ENCODE measurements at regions not wholly inside any gene's neighbourhood (a gene's known extent, or its start where the extent isn't known, plus 50 kb on each side); places are given as distances from the start of the nearest gene placed in this dataset.

DNA sequence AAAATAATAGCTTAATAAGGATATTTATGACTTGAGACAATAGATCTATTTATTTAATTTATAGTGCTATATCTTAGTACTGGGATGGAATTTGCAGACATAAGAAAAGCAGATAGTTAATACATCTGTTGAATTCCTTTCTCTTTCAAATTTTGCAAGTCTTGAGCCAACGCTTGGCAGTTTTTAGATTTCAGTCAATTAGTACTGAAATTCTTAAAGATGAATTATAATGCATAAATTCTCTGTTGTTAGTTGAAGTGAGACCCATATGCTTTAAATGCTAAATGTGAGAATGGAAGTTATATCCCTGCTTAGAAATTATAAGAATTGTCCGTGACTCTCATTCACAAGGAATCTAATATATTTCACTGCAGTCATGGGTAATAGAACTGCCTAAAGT lies 225.1 kb upstream of the ADGRB3 start:
- Histone ChIP-seq H3K4me3 (no peak overlapping the region), H3K27ac (no peak overlapping the region)

DNA sequence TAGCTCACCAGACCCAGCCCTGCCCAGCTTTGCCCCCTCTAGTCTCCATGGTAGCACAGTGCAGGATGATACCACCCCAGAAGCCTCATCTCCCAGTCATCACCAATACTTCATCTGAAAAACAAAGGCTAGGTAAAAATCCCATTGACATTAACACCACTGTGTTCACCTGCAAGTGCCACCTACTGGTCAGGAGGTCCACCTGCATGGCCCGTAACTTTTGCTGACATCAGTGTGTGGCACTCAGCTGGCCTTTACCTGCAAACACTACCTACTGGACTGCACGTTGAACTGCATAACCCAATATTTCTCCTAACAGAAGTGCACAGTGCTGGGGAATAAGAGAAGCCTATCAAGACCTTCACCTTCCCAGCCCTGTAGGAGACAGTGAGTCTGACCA lies 234.7 kb upstream of the ADGRB3 start:
- no peak overlapping the region for H3K27ac ChIP-seq
- no peak overlapping the region for H3K4me3 ChIP-seq

DNA sequence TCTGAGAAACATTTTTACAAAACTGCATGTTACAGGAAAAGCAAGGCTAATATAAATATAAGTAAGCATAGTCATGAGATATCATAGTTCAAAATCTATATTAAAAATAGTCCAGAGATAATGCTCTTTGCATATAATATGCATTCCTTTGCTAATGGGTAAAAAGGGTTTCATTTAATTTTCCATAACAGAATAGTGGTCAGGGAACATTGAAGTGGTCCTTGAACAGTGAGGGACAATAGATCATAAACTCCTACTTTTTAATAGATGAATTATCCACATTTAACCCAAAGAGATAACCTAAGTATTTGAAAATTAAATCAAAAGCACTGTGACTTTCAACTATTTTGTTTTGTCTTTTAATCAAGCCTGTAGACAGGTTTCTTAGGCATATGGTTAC lies 243.1 kb upstream of the ADGRB3 start:
- no peak overlapping the region for H3K27ac ChIP-seq
- no peak overlapping the region for H3K4me3 ChIP-seq

DNA sequence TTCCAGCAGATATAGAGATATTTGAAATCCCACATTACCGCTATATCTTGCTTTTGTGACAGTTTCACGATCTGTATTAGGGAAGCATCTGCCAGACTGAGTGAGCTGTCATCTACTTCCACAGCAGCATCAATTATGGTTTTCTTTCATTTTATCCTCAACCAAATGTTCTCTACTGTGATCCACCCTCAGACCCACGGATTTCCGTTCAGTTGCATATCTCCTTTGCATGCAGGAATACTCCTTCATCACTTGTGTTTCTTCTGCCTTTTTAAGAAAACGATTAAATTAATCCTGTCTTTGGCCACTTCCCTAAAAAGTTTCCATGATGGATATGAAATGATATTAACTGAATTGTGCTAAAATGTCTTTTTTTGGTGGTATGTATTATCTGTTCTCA lies 262.1 kb upstream of the ADGRB3 start:
- no peak overlapping the region for H3K4me3 ChIP-seq
- H3K27ac ChIP-seq = no peak overlapping the region

DNA sequence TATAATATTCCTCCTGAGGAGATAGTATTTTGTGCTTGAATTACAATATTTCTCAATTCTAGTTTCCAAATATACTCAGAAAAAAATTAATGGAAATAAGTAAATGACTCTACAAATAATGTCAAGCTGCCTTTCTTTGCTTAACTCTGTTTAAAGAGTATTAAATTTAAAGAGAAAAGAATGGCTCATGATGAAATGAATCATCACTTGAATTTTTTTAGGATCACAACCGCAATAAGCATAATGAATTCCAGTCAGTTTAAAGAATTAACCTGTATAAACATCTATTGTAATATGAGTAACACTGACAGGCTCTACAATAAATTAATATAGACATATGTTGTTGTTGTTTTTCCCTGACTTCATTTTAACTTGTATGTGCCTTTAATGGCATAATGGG lies 266.2 kb upstream of the ADGRB3 start:
- no peak overlapping the region for H3K4me3 ChIP-seq
- no peak overlapping the region for H3K27ac ChIP-seq

DNA sequence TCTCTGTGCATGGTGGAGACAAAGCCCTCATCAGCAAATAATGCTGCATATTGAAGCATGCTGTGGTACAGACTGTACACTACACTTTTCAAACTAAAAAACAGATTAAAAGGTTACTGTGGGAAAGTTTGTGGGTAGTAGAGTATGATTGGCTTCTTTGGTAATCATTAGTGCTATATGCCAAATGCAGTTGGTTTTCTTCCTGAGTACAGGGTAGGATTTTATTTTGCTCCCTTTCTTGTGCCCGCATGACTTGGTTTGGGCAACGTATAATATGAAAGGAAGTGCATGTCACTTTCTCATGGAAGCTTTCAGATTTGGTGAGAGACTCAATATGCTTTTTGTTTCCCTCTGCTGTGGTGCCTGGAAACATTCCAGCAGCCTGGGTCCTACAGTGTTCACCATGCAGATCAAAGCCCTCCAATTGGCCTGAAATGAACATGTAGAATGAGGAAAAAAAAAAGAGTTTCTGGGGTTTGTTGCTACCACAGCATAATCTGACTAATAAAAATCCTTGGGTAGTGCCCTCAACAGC lies 270.7 kb upstream of the ADGRB3 start:
- no peak overlapping the region for H3K4me3 ChIP-seq
- H3K27ac ChIP-seq = no peak overlapping the region

DNA sequence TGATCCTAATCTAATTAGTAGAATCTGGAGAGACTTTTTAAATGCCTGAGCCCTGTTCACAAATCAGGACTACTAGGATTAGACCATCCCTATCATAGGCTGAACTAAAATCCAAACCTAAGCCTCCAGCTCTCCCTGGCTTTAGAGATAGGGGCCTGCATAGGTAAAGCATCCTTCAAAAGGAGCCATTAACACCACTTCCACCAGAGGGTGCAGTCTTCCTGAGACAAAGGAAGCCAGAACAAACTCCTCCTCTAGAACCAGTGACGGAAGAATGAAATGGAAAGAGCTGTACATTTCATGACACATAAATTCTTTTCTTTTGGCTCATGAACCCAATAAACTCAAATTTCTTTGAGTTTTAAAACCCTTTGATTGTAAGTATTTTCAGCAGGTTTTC lies 291.2 kb upstream of the ADGRB3 start:
- Histone ChIP-seq H3K4me3 (no peak overlapping the region), H3K27ac (no peak overlapping the region)

DNA sequence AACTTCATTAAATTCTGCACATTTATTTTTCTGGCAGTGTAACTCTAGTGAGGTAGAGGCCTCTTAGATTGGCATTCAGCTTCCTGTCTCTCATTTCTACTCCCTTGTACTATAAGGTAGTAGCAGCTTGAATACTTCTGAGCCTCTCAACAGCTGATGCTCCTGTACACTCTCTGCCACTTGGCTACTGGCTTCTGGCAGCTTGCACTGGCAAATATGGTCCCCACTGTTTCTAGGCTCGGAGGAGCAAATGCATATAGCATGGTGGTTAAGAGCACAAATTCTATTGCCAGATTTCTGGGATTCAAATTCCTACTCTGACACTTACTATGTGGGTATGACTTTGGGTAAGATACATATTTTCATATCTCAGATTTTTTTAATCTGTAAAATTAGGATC lies 292.8 kb upstream of the ADGRB3 start:
- no peak overlapping the region for H3K27ac ChIP-seq
- no peak overlapping the region for H3K4me3 ChIP-seq

DNA sequence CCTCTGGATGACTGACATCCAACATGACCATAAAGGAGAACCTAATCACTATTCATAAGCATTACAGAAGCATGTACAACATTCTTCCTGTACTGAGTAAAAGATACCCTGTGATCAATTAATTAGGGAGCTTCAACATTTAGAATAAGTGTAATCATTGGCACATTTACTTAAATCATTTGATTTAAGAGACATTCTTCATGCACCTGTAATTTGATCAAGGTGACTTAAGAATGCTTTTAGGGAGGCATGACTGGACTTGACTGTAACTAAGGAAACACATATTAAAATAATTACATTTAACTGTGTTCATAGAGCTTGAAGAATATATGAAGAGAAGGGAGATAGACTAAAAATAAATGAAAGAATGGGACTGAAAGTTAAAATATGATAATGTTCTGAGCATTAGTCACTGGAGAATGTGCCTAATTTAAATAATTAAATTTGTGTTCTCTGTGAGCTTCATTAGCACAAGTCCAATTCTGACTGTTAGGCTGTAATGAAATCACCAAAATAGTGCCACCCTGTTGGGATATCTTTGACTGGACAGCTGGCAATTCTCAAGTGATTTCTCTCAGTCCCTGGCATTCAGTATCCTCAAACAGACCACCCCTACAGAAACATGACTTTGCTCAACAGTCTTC lies 295.5 kb upstream of the ADGRB3 start:
- Histone ChIP-seq H3K27ac (no peak overlapping the region), H3K4me3 (no peak overlapping the region)

DNA sequence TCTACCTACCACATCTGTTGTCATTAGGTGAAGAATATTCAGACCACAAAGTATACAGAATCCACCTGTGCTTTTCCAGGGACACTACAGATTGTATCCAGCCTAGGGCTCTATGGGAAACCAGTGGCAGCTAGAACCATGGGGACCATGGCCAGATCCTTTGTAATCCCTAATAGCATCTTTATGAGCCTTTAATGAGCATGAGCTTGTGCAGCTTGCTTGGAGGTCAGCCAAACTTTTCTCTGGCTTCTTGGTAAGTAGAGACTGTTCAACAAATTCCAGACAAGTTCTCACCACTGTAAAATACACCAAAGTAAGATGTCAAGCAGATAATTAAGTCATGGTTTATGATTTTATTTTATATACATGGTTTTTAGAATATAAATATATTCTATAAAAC lies 301.6 kb upstream of the ADGRB3 start:
- no peak overlapping the region for H3K27ac ChIP-seq
- H3K4me3 ChIP-seq = no peak overlapping the region

DNA sequence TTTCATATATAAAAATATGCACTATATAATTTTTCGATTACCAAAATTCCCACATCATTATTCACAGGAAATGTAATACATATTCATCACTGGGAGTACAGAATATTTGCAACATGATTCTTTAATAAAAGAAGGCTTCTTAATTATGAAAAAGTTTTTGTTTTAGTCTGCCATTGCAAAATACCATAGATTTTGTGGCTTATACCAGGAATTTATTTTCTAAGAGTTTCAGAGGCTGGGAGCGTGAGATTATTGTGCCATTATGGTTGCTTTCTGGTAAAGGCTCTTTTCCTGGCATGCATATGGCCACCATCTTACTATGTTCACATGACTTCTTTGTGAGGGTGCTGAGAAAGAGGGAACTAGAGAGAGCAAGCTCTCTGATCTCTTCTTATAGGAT lies 306.9 kb upstream of the ADGRB3 start:
- H3K27ac ChIP-seq = no peak overlapping the region
- no peak overlapping the region for H3K4me3 ChIP-seq

DNA sequence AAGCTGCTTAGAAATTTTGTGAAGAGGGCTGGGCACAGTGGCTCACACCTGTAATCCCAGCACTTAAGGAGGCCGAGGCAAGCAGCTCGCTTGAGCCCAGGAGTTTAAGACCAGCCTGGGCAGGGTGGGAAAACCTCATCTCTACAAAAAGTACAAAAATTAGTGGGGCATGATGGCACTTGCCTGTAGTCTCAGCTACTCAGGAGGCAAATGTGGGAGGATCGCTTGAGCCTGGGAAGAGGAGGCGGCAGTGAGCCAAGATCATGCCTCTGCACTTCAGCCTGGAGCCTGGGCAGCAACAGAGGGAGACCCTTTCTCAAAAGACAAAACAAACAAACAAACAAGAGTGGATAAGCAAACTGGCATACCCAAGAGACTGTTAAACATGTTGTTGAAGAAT lies 308.3 kb upstream of the ADGRB3 start:
- no peak overlapping the region for H3K27ac ChIP-seq
- H3K4me3 ChIP-seq = no peak overlapping the region

DNA sequence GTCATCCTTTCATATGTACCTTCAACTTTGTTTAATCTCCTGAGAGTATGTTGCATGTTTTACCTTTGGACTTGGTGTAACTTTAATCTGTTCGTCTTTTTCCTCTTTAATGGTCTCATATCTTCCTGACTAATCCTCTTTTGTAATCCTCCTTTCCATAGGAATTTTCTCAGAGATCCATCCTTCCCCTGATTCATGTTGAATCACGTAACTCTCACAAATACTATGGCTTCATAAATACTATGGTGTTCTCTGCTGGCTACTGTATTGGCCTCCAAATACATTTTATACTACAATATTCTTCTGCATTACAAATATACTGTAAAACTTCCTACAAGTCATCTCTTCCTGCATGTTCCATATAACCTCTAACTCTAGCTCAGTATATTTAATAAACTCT lies 317.7 kb upstream of the ADGRB3 start:
- H3K4me3 ChIP-seq = no peak overlapping the region
- no peak overlapping the region for H3K27ac ChIP-seq

DNA sequence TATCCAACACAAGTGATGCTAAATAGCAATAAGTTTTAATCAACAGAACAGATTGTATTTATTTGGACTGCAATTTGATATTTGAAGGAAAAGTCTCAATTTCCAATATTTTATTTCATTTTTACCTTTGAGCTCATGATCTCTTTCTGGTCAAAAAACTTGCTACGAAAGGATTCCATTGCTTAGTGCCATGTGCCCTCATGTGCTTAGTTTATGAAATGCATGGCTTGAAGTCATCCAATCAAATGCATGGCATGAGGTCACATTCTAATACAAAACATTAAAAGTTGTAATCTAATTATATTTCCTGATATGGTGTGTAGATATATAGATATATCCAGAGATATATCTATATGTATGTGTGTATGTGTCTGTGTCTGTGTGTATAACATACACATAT lies 321.2 kb upstream of the ADGRB3 start:
- Histone ChIP-seq H3K27ac (no peak overlapping the region), H3K4me3 (no peak overlapping the region)

DNA sequence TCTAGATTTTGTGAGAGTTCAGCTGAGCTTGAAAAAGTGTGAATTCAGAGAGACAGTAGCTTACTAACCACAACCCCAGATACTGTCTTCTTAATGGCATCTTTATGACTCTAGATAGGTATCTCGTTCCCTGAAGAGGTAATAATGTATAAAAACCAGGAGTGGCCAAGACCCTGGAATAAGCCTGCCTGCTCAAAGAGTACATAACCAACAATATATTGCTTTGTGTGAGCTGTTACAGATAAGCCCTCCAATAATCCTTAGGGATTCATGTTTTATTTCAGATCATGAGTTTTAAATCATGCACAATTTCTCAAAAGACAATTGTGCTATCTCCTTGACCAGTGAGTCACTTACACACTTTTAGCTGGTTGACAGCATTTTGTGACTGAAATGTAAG lies 327.8 kb upstream of the ADGRB3 start:
- Histone ChIP-seq H3K27ac (no peak overlapping the region), H3K4me3 (no peak overlapping the region)

DNA sequence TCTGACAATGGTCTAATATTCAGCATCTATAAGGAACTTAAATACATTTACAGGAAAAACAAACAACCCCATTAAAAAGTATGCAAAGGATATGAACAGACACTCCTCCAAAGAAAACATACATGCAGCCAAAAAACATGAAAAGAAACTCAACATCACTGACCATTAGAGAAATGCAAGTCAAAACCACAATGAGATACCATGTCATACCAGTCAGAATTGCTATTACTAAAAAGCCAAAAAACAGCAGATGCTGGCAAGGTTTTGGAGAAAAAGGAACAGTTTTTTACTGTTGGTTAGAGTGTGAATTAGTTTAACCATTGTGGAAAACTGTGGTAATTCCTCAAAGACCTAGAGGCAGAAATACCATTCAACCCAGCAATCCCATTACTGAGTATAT lies 339.0 kb upstream of the ADGRB3 start:
- Histone ChIP-seq H3K27ac (no peak overlapping the region), H3K4me3 (no peak overlapping the region)

DNA sequence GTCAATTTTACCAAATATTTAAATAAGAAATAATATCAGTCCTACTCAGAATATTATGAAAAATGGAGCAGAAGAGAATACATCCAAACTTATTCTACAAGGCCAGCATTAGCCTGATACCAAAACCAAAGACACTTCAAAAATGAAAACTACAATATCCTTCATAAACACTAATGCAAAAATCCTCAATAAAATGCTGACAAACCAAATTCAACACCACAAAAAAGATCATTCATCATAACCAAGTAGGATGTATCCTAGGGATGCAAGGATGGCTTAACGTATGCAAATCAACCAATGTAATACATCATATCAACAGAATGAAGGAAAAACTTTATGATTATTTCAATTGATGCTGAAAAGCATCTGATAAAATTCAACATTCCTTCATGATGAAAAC lies 352.4 kb upstream of the ADGRB3 start:
- Histone ChIP-seq H3K4me3 (no peak overlapping the region), H3K27ac (no peak overlapping the region)

DNA sequence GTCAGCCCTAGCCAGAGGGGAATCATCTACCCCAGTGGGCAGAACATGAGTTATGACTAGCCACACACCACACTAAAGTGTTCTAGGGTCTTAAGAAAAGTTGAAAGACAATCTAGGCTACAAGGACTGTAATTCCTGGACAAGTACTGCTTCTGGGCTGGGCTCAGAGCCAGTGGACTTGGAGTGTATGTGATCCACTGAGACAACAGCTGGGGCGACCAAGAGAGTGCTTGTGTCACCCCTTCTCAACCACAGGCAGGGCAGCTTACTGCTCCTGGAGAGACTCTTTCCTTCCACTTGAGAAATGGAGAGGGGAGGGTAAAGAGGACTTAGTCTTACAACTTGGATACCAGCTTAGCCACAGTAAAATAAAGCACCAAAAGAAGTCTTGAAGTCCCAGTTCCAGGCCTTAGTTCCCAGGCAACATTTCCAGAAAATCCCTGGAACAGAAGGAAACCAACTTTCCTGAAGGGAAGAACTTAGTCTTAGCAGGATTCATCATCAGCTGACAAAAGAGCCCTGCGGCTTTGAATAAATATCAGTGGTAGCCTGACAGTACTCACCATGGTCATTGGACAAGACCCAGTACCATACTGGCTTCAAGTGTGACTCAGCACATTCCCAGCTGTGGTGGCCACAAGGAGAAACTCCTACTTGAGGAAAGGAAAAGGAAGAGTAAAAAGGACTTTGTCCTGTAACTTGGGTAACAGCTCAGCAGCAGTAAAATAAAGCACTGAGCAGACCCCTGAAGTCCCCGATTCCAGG lies 355.1 kb upstream of the ADGRB3 start:
- no peak overlapping the region for H3K27ac ChIP-seq
- H3K4me3 ChIP-seq = no peak overlapping the region

DNA sequence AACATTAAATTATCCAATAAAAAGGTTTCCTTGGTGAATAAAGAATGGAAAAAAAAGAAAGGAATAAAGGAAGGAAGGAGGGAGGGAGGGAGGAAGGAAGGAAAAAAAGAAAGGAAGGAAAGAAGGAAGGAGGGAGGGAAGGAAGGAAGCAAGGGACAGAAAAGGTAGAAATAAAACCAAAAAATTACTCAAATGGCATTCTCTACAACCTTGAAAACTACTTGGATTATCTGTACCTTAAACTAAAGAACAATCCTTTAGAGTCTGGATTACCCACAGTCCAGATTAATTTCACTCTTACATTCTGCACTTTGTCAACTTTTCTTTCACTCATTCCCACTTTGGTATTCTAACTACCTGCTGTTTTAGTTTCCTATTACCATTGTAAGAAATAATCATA lies 361.8 kb upstream of the ADGRB3 start:
- H3K4me3 ChIP-seq = no peak overlapping the region
- H3K27ac ChIP-seq = no peak overlapping the region

DNA sequence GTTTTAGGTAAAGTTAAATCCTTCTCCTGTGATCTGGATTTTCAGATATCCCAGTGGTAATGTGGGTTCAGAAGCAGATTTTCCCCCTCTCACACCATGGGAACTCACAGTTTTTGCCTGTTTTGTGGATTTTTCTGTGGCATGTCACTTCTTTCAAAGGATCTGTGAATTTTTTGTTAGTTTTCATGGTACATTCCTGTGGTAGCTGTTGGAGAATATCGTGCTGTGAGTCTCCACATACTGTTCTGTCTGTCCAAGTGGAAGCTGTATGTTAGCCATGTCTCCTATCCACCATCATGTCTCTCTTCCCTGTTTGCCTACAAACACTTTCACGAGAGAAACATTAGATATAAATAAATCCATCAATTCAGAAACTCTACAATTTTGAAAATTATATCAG lies 378.7 kb upstream of the ADGRB3 start:
- H3K27ac ChIP-seq = no peak overlapping the region
- H3K4me3 ChIP-seq = no peak overlapping the region

DNA sequence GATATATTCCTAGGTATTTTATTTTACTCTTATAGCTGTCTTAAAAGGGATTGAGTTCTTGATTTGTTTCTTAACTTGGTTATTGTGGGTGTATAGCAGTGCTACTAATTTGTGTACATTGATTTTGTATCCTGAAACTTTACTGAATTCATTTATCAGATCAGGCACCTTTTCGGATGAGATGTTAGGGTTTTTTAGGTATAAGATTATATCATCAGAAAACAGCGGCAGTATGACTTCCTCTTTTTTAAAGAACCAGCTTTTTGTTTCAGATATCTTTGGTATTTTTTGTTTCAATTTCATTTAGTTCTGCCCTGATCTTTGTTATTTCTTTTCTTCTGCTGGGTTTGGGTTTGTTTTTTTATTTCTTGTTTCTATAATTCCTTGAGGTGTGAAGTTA lies 382.4 kb upstream of the ADGRB3 start:
- Histone ChIP-seq H3K4me3 (no peak overlapping the region), H3K27ac (no peak overlapping the region)

DNA sequence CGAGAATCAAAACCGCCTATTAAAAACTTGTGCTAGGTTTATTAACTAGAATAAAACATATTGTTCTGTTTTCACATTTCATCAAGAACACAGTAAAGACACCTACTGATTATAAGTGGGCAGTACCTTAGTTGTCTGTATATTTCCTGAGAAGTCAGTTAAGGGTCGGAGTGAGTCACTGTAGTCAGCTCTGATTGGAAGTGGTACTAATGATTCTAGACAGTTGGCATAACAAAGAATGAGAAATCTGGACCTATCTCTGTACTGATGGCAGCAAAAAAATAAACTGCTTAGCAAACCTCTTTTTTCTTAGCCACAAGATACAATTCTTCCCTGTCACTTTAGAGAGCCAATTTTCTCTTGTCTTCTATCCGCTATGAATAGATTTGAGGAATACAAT lies 387.3 kb upstream of the ADGRB3 start:
- Histone ChIP-seq H3K27ac (no peak overlapping the region), H3K4me3 (no peak overlapping the region)
